ENCODE measurements at regions not wholly inside any gene's neighbourhood (a gene's known extent, or its start where the extent isn't known, plus 50 kb on each side); places are given as distances from the start of the nearest gene placed in this dataset.
"Not testable (repeated sequence)": the region's sequence is repeated elsewhere in the genome, so short reads cannot be mapped to it uniquely, and the experiment has no call there.

GRCh38 chr5:74499256-74500050 lies 141.1 kb downstream of the ENC1 start:
- no peak for DNase-seq

GRCh38 chr5:74497706-74498105 lies 142.8 kb downstream of the ENC1 start:
- no peak for DNase-seq

GRCh38 chr5:74493411-74493810 lies 147.1 kb downstream of the ENC1 start:
- no peak for DNase-seq

GRCh38 chr5:74492230-74492629 lies 148.3 kb downstream of the ENC1 start:
- DNase-seq = no peak

GRCh38 chr5:74491586-74491985 lies 148.9 kb downstream of the ENC1 start:
- no peak for DNase-seq

- no peak for DNase-seq
Observed at GRCh38 chr5:74490814-74491213, 149.7 kb downstream of the ENC1 start.

- no peak for DNase-seq
Observed at GRCh38 chr5:74482990-74483389, 157.5 kb downstream of the ENC1 start.

- DNase-seq = no peak
Observed at GRCh38 chr5:74482523-74482922, 158.0 kb downstream of the ENC1 start.

GRCh38 chr5:74481357-74481756 lies 159.2 kb downstream of the ENC1 start:
- DNase-seq = not testable (repeated sequence)

GRCh38 chr5:74480201-74480600 lies 160.3 kb downstream of the ENC1 start:
- no peak for DNase-seq

- no peak for DNase-seq
Observed at GRCh38 chr5:74478328-74478727, 162.2 kb downstream of the ENC1 start.

GRCh38 chr5:74477761-74478160 lies 162.8 kb downstream of the ENC1 start:
- DNase-seq = no peak

- no peak for DNase-seq
Observed at GRCh38 chr5:74476819-74477453, 163.6 kb downstream of the ENC1 start.

GRCh38 chr5:74476046-74476818 lies 164.3 kb downstream of the ENC1 start:
- no peak for DNase-seq

- DNase-seq = no peak
Observed at GRCh38 chr5:74471875-74472274, 168.7 kb downstream of the ENC1 start.

GRCh38 chr5:74469234-74469994 lies 171.1 kb downstream of the ENC1 start:
- DNase-seq = no peak

- no peak for DNase-seq
Observed at GRCh38 chr5:74468421-74468820, 172.1 kb downstream of the ENC1 start.

- no peak for DNase-seq
Observed at GRCh38 chr5:74465724-74466123, 174.8 kb downstream of the ENC1 start.

GRCh38 chr5:74464512-74465209 lies 175.9 kb downstream of the ENC1 start:
- no peak for DNase-seq

- no peak for DNase-seq
Observed at GRCh38 chr5:74462356-74462755, 178.2 kb downstream of the ENC1 start.

GRCh38 chr5:74461251-74461650 lies 179.3 kb downstream of the ENC1 start:
- DNase-seq = no peak

- no peak for DNase-seq
Observed at GRCh38 chr5:74460694-74461093, 179.8 kb downstream of the ENC1 start.

Data from occipital lobe (tissue), 1 donor.